ENCODE measurements at regions not wholly inside any gene's neighbourhood (a gene's known extent, or its start where the extent isn't known, plus 50 kb on each side); places are given as distances from the start of the nearest gene placed in this dataset.

DNA sequence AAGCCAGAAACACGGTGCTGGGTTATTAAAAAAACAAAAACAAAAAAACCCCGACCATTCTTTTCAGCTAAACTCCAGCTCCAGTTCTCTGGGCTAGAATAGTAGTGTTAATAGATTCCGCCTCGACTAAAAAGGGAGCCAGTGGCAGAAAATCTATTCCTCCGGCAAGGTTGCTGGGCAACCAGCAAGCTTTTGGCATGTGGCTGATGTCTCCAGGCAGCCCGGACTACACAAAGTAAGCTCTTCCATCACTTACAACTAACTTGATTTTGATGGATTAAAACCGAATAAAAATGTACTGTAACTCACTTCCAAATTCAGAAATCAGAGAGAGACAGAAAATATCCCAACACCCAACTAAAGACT, 126.4 kb upstream of the FOXN3 start:
- TF ChIP-seq, protein P1, sequence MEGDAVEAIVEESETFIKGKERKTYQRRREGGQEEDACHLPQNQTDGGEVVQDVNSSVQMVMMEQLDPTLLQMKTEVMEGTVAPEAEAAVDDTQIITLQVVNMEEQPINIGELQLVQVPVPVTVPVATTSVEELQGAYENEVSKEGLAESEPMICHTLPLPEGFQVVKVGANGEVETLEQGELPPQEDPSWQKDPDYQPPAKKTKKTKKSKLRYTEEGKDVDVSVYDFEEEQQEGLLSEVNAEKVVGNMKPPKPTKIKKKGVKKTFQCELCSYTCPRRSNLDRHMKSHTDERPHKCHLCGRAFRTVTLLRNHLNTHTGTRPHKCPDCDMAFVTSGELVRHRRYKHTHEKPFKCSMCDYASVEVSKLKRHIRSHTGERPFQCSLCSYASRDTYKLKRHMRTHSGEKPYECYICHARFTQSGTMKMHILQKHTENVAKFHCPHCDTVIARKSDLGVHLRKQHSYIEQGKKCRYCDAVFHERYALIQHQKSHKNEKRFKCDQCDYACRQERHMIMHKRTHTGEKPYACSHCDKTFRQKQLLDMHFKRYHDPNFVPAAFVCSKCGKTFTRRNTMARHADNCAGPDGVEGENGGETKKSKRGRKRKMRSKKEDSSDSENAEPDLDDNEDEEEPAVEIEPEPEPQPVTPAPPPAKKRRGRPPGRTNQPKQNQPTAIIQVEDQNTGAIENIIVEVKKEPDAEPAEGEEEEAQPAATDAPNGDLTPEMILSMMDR (IDR thresholded peaks at IDR 0.05), result no peak
- no peak for TF ChIP-seq POLR2AphosphoS5 (IDR thresholded peaks at IDR 0.05)
- no peak for TF ChIP-seq POLR2A (IDR thresholded peaks at IDR 0.05)
- no peak for TF ChIP-seq EP300 (IDR thresholded peaks at IDR 0.05)

Measured in suprapubic skin (tissue), 4 donors.